ENCODE measurements at regions not wholly inside any gene's neighbourhood (a gene's known extent, or its start where the extent isn't known, plus 50 kb on each side); places are given as distances from the start of the nearest gene placed in this dataset.

GRCh38 chr3:16061491-16061890 is 113.0 kb upstream of the GALNT15 start:
- Histone ChIP-seq H3K36me3 (ENCODE audit: control insufficient read depth, insufficient read depth, low read length) (no peaks in the 10 kb centered on the region), H3K27me3 (ENCODE audit: control insufficient read depth, insufficient read depth, low read length) (no peaks in the 10 kb centered on the region), H3K4me3 (ENCODE audit: low read depth, low read length) (no peak overlapping the region)
- CTCF ChIA-PET: interaction anchor here (1.0 to 8.5 kb wide), 10 partner anchors 10 to 182 kb away, joined by 3 to 83 read pairs (median 6); partner anchors contain the start of gene GALNT15
- TF ChIP-seq, protein P1, sequence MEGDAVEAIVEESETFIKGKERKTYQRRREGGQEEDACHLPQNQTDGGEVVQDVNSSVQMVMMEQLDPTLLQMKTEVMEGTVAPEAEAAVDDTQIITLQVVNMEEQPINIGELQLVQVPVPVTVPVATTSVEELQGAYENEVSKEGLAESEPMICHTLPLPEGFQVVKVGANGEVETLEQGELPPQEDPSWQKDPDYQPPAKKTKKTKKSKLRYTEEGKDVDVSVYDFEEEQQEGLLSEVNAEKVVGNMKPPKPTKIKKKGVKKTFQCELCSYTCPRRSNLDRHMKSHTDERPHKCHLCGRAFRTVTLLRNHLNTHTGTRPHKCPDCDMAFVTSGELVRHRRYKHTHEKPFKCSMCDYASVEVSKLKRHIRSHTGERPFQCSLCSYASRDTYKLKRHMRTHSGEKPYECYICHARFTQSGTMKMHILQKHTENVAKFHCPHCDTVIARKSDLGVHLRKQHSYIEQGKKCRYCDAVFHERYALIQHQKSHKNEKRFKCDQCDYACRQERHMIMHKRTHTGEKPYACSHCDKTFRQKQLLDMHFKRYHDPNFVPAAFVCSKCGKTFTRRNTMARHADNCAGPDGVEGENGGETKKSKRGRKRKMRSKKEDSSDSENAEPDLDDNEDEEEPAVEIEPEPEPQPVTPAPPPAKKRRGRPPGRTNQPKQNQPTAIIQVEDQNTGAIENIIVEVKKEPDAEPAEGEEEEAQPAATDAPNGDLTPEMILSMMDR (IDR thresholded peaks at IDR 0.05; ENCODE audit: insufficient read depth, low read depth, low read length): no peak
- no peak for DNase-seq (ENCODE audit: low read depth)
- POLR2A ChIA-PET: interaction anchor here (0.7 to 1.6 kb wide), 2 partner anchors 29 to 292 kb away, joined by 4 to 9 read pairs; no protein-coding TSS in a partner anchor

- POLR2A ChIA-PET: no interaction called here
- no peak overlapping the region for H3K4me3 ChIP-seq (ENCODE audit: low read depth, low read length)
- no peaks in the 10 kb centered on the region for H3K36me3 ChIP-seq (ENCODE audit: control insufficient read depth, insufficient read depth, low read length)
- CTCF ChIA-PET: interaction anchor here (1.1 to 8.5 kb wide), 2 partner anchors 14 to 114 kb away, joined by 4 to 83 read pairs; partner anchors contain the start of gene GALNT15
- no peak for DNase-seq (ENCODE audit: low read depth)
- TF ChIP-seq, protein P1 (IDR thresholded peaks at IDR 0.05; ENCODE audit: insufficient read depth, low read depth, low read length): no peak
- no peaks in the 10 kb centered on the region for H3K27me3 ChIP-seq (ENCODE audit: control insufficient read depth, insufficient read depth, low read length)
Measured at GRCh38 chr3:16063603-16064002, 110.9 kb upstream of the GALNT15 start.

- TF ChIP-seq, protein P1 (IDR thresholded peaks at IDR 0.05; ENCODE audit: insufficient read depth, low read depth, low read length): no peak
- POLR2A ChIA-PET: no interaction called here
- no peaks in the 10 kb centered on the region for H3K27me3 ChIP-seq (ENCODE audit: control insufficient read depth, insufficient read depth, low read length)
Measured at GRCh38 chr3:16064642-16065414, 109.7 kb upstream of the GALNT15 start.

GRCh38 chr3:16066545-16066944 is 107.9 kb upstream of the GALNT15 start:
- H3K27me3 ChIP-seq (ENCODE audit: control insufficient read depth, insufficient read depth, low read length): no peaks in the 10 kb centered on the region
- no peaks in the 10 kb centered on the region for H3K36me3 ChIP-seq (ENCODE audit: control insufficient read depth, insufficient read depth, low read length)
- CTCF ChIA-PET: interaction anchor here (0.9 to 1.1 kb wide), 3 partner anchors 17 to 107 kb away, joined by 3 read pairs; no protein-coding TSS in a partner anchor
- H3K4me3 ChIP-seq (ENCODE audit: low read depth, low read length): no peak overlapping the region
- POLR2A ChIA-PET: interaction anchor here (0.6 kb wide), 1 partner anchor 9 kb away, joined by 4 read pairs; no protein-coding TSS in a partner anchor
- TF ChIP-seq, protein P1 (IDR thresholded peaks at IDR 0.05; ENCODE audit: insufficient read depth, low read depth, low read length): no peak
- DNase-seq (ENCODE audit: low read depth): no peak

More at GRCh38 chr3:16064642-16065414, 109.7 kb upstream of the GALNT15 start:
- no peaks in the 10 kb centered on the region for H3K36me3 ChIP-seq (ENCODE audit: control insufficient read depth, insufficient read depth, low read length)
- DNase-seq (ENCODE audit: low read depth): no peak
- no peak overlapping the region for H3K4me3 ChIP-seq (ENCODE audit: low read depth, low read length)
- CTCF ChIA-PET: interaction anchor here (1.3 to 1.8 kb wide), 3 partner anchors 12 to 114 kb away, joined by 3 to 5 read pairs (median 5); no protein-coding TSS in a partner anchor

- Histone ChIP-seq H3K4me3 (ENCODE audit: low read depth, low read length) (no peak overlapping the region), H3K36me3 (ENCODE audit: control insufficient read depth, insufficient read depth, low read length) (no peaks in the 10 kb centered on the region), H3K27me3 (ENCODE audit: control insufficient read depth, insufficient read depth, low read length) (no peaks in the 10 kb centered on the region)
- ChIA-PET POLR2A (no interaction called here), CTCF (interaction anchor here (1.0 to 1.7 kb wide), 5 partner anchors 8 to 119 kb away, joined by 3 to 9 read pairs (median 3); no protein-coding TSS in a partner anchor)
- TF ChIP-seq, protein P1 (IDR thresholded peaks at IDR 0.05; ENCODE audit: insufficient read depth, low read depth, low read length): no peak
- peak; percentile 89 for DNase-seq (ENCODE audit: low read depth)
Measured at GRCh38 chr3:16066975-16067374, 107.5 kb upstream of the GALNT15 start.
